ENCODE measurements at regions not wholly inside any gene's neighbourhood (a gene's known extent, or its start where the extent isn't known, plus 50 kb on each side); places are given as distances from the start of the nearest gene placed in this dataset.

GRCh38 chr10:42934842-42935241 lies 142.0 kb upstream of the RET start:
- TF ChIP-seq POLR2A (IDR thresholded peaks at IDR 0.05; ENCODE audit: extremely low read depth, insufficient read length) (no peak), MAX (IDR thresholded peaks at IDR 0.05; ENCODE audit: low read depth, low read length) (no peak), MYC (IDR thresholded peaks at IDR 0.05; ENCODE audit: low read depth, low read length) (no peak), CTCF (IDR thresholded peaks at IDR 0.05; ENCODE audit: low read depth, low read length) (no peak)
- no peak overlapping the region for H3K4me3 ChIP-seq (ENCODE audit: low read depth, low read length)
- DNase-seq (ENCODE audit: low read depth) = no peak

- no peak overlapping the region for H3K4me3 ChIP-seq (ENCODE audit: low read depth, low read length)
- TF ChIP-seq MAX (IDR thresholded peaks at IDR 0.05; ENCODE audit: low read depth, low read length) (no peak), MYC (IDR thresholded peaks at IDR 0.05; ENCODE audit: low read depth, low read length) (no peak), POLR2A (IDR thresholded peaks at IDR 0.05; ENCODE audit: extremely low read depth, insufficient read length) (no peak), CTCF (IDR thresholded peaks at IDR 0.05; ENCODE audit: low read depth, low read length) (no peak)
- DNase-seq (ENCODE audit: low read depth) = no peak
These were observed 141.4 kb upstream of the RET start for GRCh38 chr10:42935466-42935865.

- TF ChIP-seq MAX (IDR thresholded peaks at IDR 0.05; ENCODE audit: low read depth, low read length) = no peak
- TF ChIP-seq POLR2A (IDR thresholded peaks at IDR 0.05; ENCODE audit: extremely low read depth, insufficient read length) = no peak
- no peak for TF ChIP-seq CTCF (IDR thresholded peaks at IDR 0.05; ENCODE audit: low read depth, low read length)
- TF ChIP-seq MYC (IDR thresholded peaks at IDR 0.05; ENCODE audit: low read depth, low read length) = no peak
- no peak for DNase-seq (ENCODE audit: low read depth)
These were observed 140.3 kb upstream of the RET start for GRCh38 chr10:42936580-42936979.

GRCh38 chr10:42937048-42937447 lies 139.8 kb upstream of the RET start:
- DNase-seq (ENCODE audit: low read depth) = no peak
- TF ChIP-seq MYC (IDR thresholded peaks at IDR 0.05; ENCODE audit: low read depth, low read length) (no peak), POLR2A (IDR thresholded peaks at IDR 0.05; ENCODE audit: extremely low read depth, insufficient read length) (no peak), MAX (IDR thresholded peaks at IDR 0.05; ENCODE audit: low read depth, low read length) (no peak), CTCF (IDR thresholded peaks at IDR 0.05; ENCODE audit: low read depth, low read length) (no peak)

More at GRCh38 chr10:42936580-42936979, 140.3 kb upstream of the RET start:
- H3K4me3 ChIP-seq (ENCODE audit: low read depth, low read length) = no peak overlapping the region

GRCh38 chr10:42937649-42938180 lies 139.2 kb upstream of the RET start:
- H3K4me3 ChIP-seq (ENCODE audit: low read depth, low read length) = no peak overlapping the region
- DNase-seq (ENCODE audit: low read depth) = no peak
- no peak for TF ChIP-seq POLR2A (IDR thresholded peaks at IDR 0.05; ENCODE audit: extremely low read depth, insufficient read length)
- TF ChIP-seq MYC (IDR thresholded peaks at IDR 0.05; ENCODE audit: low read depth, low read length) = no peak
- TF ChIP-seq CTCF (IDR thresholded peaks at IDR 0.05; ENCODE audit: low read depth, low read length) = no peak
- no peak for TF ChIP-seq MAX (IDR thresholded peaks at IDR 0.05; ENCODE audit: low read depth, low read length)

More at GRCh38 chr10:42937048-42937447, 139.8 kb upstream of the RET start:
- no peak overlapping the region for H3K4me3 ChIP-seq (ENCODE audit: low read depth, low read length)
